K562 (cell line): ENCODE measurements at regions not wholly inside any gene's neighbourhood (a gene's known extent, or its start where the extent isn't known, plus 50 kb on each side); places are given as distances from the start of the nearest gene placed in this dataset.

Experiments used
- ATAC-seq: fragments of 200-7000 bp; cut with Tn5 transposase; 3 replicates; pipeline ENCODE4 v1.9.1; 2020; ENCODE audit warnings: moderate library complexity
- BruUV-seq: library from RNA; stranded (reverse); fragments of 400-500 nt; replicated peaks from 2 replicates; lab custom pipeline; 2021; lab: Mats Ljungman, UMichigan
- CTCF ChIA-PET: fragments of 300-600 bp; formaldehyde crosslinking; extraction: SDS; loops from one replicate; lab custom pipeline; 2021; ENCODE audit warnings: low intra/inter-chr PET ratio; lab: Yijun Ruan, JAX
- POLR2A ChIA-PET: fragments of 300-600, 350-650 bp; sonication (Branson Sonifier 250); formaldehyde crosslinking; extraction: SDS; loops from one replicate; lab custom pipeline; 2021; ENCODE audit warnings: antibody characterized with exemption, inconsistent platforms; lab: Yijun Ruan, JAX
- DNase-seq, 4 experiments: peaks; one replicate each; pipeline versions ENCODE4 v3.0.0 to v3.0.0-alpha.2; 2011 to 2018; ENCODE audit warnings: low spot score in 3 of 4, mixed read lengths in 3 of 4; ENCODE audit errors: extremely low read depth in 1 of 4
- FAIRE-seq: peaks from 2 replicates; lab custom pipeline; 2011; peaks lifted over from hg19 to GRCh38; lab: Jason Lieb, UNC
- H2AFZ ChIP-seq: 2 replicates; pipeline ENCODE4 v1.6.0; 2011; ENCODE audit warnings: low read depth, low read length, control low read depth, inconsistent platforms
- H3K27ac ChIP-seq: fragments of 200-600 bp; 3 replicates; pipeline ENCODE4 v1.8.0; 2011; ENCODE audit warnings: low read depth, mild to moderate bottlenecking, control low read depth, inconsistent platforms, low read length, moderate library complexity, mixed read lengths; ENCODE audit errors: extremely low read depth
- H3K27me3 ChIP-seq, 2 experiments: fragments of 300-600 bp in 1 of 2; 2 replicates in 1 of 2; 3 replicates in 1 of 2; pipeline versions ENCODE4 v1.6.0 to v1.8.0; 2011; ENCODE audit warnings: inconsistent platforms in 2 of 2, low read length in 2 of 2, mild to moderate bottlenecking in 1 of 2, mixed read lengths in 1 of 2, moderate library complexity in 1 of 2; ENCODE audit not compliant: control insufficient read depth in 2 of 2, insufficient read depth in 2 of 2
- H3K36me3 ChIP-seq: fragments of 300-600 bp; 3 replicates; pipeline ENCODE4 v1.8.0; 2011; ENCODE audit warnings: mild to moderate bottlenecking, low read length, inconsistent platforms; ENCODE audit not compliant: control insufficient read depth, insufficient read depth
- H3K4me1 ChIP-seq, 2 experiments: fragments of 200-600 bp in 1 of 2; replicated peaks in 1 of 2; 2 replicates in 1 of 2; 3 replicates in 1 of 2; pipeline versions ENCODE4 v1.5.1 to v1.8.0; 2011; ENCODE audit warnings: inconsistent platforms in 2 of 2, low read length in 2 of 2, mild to moderate bottlenecking in 1 of 2, mixed read lengths in 1 of 2, moderate library complexity in 1 of 2; ENCODE audit not compliant: control insufficient read depth in 2 of 2, insufficient read depth in 2 of 2
- H3K4me2 ChIP-seq: 2 replicates; pipeline ENCODE4 v1.6.1; 2011; ENCODE audit warnings: low read length, control low read depth, inconsistent platforms, mixed read lengths; ENCODE audit not compliant: insufficient read depth
- H3K4me3 ChIP-seq: fragments of 200-600 bp; sonication (generic), shearing (Covaris generic); 2 replicates; pipeline ENCODE4 v1.5.1; 2016; ENCODE audit warnings: control low read depth, inconsistent platforms
- H3K79me2 ChIP-seq: fragments of 200-600 bp; 3 replicates; pipeline ENCODE4 v1.8.0; 2011; ENCODE audit warnings: low read length, inconsistent platforms; ENCODE audit not compliant: control insufficient read depth, insufficient read depth
- H3K9ac ChIP-seq, 2 experiments: 2 replicates each; pipeline versions ENCODE4 v1.6.0 to v1.6.1; 2011; ENCODE audit warnings: low read depth in 2 of 2, low read length in 2 of 2, control low read depth in 1 of 2, inconsistent platforms in 1 of 2, mild to moderate bottlenecking in 1 of 2, mixed read lengths in 1 of 2; ENCODE audit not compliant: insufficient read depth in 1 of 2
- H3K9me1 ChIP-seq: one replicate; pipeline ENCODE4 v1.6.0; 2011; ENCODE audit warnings: inconsistent platforms, mild to moderate bottlenecking, low read length, moderate library complexity; ENCODE audit not compliant: control insufficient read depth, insufficient read depth
- H3K9me3 ChIP-seq: replicated peaks from 2 replicates; pipeline ENCODE4 v1.5.1; 2011; ENCODE audit warnings: low read depth, low read length, inconsistent platforms; ENCODE audit not compliant: control insufficient read depth, insufficient read depth
- H4K20me1 ChIP-seq: replicated peaks from 2 replicates; pipeline ENCODE4 v1.6.1; 2011; ENCODE audit warnings: low read length, inconsistent platforms, mixed read lengths; ENCODE audit not compliant: control insufficient read depth, insufficient read depth
- E2F1 ChIP-seq: sonication (generic); formaldehyde crosslinking; IDR thresholded peaks from 2 replicates; pipeline ENCODE4 v1.8.1; 2023; ENCODE audit warnings: mild to moderate bottlenecking, missing genetic modification reagents, moderate library complexity
- MIER1 ChIP-seq: fragments of 450-650 bp; IDR thresholded peaks from 2 replicates; pipeline ENCODE4 v1.6.1; 2016; ENCODE audit warnings: antibody characterized with exemption, mild to moderate bottlenecking, low read depth
- PATZ1 ChIP-seq: fragments of 250-450 bp; sonication (Bioruptor Pico); IDR thresholded peaks from 2 replicates; pipeline ENCODE4 v1.5.0; 2020; ENCODE audit warnings: mild to moderate bottlenecking, borderline replicate concordance
- ZNF696 ChIP-seq: fragments of 250-450 bp; sonication (Bioruptor Pico); conservative IDR thresholded peaks from 2 replicates; pipeline ENCODE4 v1.4.0; 2020; ENCODE audit warnings: mild to moderate bottlenecking, moderate library complexity
- WGBS: fragments of 100-300 bp; shearing (Covaris generic); methylation state at CpG from one replicate; pipeline ENCODE4 v1.1.6; 2016; ENCODE audit warnings: low coverage, mixed read lengths; ENCODE audit not compliant: insufficient coverage; ENCODE audit errors: missing lambda C conversion rate; 5-methylcytosine and 5-hydroxymethylcytosine counted together
- in situ Hi-C: fragments of 300-500 bp; cut with MboI; formaldehyde crosslinking; loops from 4 replicates; pipeline ENCODE4 v1.15.0; 2018; ENCODE audit warnings: inconsistent platforms, mixed read lengths
- intact Hi-C: fragments of 100-400 bp; cut with micrococcal nuclease; formaldehyde crosslinking; loops from 2 replicates; pipeline ENCODE4 v1.14.2; 2022
- TF ChIP-seq, protein P1 (sequence below): IDR thresholded peaks from 2 replicates; pipeline ENCODE4 v1.6.1; 2014; ENCODE audit warnings: antibody characterized with exemption
- TF ChIP-seq, protein P2 (sequence below): sonication (generic); formaldehyde crosslinking; IDR thresholded peaks from 2 replicates; pipeline ENCODE4 v1.8.1; 2023; ENCODE audit warnings: missing genetic modification reagents, mild to moderate bottlenecking, borderline replicate concordance
- TF ChIP-seq, protein P3 (sequence below): sonication (generic); formaldehyde crosslinking; IDR thresholded peaks from 2 replicates; pipeline ENCODE4 v1.8.0; 2023; ENCODE audit warnings: mild to moderate bottlenecking, missing genetic modification reagents

- in situ Hi-C loops (no loop called here), intact Hi-C loops (no loop called here)
- H3K9me3 ChIP-seq = no peaks in the 10 kb centered on the region
- POLR2A ChIA-PET = no interaction called here
- H2AFZ ChIP-seq = no peak overlapping the region
- no peak overlapping the region for H3K4me2 ChIP-seq
- no peaks in the 10 kb centered on the region for H3K27me3 ChIP-seq
- no peak for FAIRE-seq
- no peak overlapping the region for H3K9ac ChIP-seq
- 0% methylated on average over 2 of the region's 2 CpGs for WGBS
- no peaks in the 10 kb centered on the region for H3K4me1 ChIP-seq
- BruUV-seq = no TSS peak
- TF ChIP-seq PATZ1 (no peak), E2F1 (CRISPR knock-in tag) (no peak), ZNF696 (CRISPR knock-in tag) (no peak), MIER1 (no peak)
- TF ChIP-seq, protein P1, sequence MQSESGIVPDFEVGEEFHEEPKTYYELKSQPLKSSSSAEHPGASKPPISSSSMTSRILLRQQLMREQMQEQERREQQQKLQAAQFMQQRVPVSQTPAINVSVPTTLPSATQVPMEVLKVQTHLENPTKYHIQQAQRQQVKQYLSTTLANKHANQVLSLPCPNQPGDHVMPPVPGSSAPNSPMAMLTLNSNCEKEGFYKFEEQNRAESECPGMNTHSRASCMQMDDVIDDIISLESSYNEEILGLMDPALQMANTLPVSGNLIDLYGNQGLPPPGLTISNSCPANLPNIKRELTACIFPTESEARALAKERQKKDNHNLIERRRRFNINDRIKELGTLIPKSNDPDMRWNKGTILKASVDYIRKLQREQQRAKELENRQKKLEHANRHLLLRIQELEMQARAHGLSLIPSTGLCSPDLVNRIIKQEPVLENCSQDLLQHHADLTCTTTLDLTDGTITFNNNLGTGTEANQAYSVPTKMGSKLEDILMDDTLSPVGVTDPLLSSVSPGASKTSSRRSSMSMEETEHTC = no peak
- TF ChIP-seq, protein P2, sequence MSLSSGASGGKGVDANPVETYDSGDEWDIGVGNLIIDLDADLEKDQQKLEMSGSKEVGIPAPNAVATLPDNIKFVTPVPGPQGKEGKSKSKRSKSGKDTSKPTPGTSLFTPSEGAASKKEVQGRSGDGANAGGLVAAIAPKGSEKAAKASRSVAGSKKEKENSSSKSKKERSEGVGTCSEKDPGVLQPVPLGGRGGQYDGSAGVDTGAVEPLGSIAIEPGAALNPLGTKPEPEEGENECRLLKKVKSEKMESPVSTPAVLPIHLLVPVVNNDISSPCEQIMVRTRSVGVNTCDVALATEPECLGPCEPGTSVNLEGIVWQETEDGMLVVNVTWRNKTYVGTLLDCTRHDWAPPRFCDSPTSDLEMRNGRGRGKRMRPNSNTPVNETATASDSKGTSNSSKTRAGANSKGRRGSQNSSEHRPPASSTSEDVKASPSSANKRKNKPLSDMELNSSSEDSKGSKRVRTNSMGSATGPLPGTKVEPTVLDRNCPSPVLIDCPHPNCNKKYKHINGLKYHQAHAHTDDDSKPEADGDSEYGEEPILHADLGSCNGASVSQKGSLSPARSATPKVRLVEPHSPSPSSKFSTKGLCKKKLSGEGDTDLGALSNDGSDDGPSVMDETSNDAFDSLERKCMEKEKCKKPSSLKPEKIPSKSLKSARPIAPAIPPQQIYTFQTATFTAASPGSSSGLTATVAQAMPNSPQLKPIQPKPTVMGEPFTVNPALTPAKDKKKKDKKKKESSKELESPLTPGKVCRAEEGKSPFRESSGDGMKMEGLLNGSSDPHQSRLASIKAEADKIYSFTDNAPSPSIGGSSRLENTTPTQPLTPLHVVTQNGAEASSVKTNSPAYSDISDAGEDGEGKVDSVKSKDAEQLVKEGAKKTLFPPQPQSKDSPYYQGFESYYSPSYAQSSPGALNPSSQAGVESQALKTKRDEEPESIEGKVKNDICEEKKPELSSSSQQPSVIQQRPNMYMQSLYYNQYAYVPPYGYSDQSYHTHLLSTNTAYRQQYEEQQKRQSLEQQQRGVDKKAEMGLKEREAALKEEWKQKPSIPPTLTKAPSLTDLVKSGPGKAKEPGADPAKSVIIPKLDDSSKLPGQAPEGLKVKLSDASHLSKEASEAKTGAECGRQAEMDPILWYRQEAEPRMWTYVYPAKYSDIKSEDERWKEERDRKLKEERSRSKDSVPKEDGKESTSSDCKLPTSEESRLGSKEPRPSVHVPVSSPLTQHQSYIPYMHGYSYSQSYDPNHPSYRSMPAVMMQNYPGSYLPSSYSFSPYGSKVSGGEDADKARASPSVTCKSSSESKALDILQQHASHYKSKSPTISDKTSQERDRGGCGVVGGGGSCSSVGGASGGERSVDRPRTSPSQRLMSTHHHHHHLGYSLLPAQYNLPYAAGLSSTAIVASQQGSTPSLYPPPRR (CRISPR knock-in tag) = no peak
- TF ChIP-seq, protein P3, sequence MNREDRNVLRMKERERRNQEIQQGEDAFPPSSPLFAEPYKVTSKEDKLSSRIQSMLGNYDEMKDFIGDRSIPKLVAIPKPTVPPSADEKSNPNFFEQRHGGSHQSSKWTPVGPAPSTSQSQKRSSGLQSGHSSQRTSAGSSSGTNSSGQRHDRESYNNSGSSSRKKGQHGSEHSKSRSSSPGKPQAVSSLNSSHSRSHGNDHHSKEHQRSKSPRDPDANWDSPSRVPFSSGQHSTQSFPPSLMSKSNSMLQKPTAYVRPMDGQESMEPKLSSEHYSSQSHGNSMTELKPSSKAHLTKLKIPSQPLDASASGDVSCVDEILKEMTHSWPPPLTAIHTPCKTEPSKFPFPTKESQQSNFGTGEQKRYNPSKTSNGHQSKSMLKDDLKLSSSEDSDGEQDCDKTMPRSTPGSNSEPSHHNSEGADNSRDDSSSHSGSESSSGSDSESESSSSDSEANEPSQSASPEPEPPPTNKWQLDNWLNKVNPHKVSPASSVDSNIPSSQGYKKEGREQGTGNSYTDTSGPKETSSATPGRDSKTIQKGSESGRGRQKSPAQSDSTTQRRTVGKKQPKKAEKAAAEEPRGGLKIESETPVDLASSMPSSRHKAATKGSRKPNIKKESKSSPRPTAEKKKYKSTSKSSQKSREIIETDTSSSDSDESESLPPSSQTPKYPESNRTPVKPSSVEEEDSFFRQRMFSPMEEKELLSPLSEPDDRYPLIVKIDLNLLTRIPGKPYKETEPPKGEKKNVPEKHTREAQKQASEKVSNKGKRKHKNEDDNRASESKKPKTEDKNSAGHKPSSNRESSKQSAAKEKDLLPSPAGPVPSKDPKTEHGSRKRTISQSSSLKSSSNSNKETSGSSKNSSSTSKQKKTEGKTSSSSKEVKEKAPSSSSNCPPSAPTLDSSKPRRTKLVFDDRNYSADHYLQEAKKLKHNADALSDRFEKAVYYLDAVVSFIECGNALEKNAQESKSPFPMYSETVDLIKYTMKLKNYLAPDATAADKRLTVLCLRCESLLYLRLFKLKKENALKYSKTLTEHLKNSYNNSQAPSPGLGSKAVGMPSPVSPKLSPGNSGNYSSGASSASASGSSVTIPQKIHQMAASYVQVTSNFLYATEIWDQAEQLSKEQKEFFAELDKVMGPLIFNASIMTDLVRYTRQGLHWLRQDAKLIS (CRISPR knock-in tag) = no peak
- no peaks in the 10 kb centered on the region for H3K36me3 ChIP-seq
- no peaks in the 10 kb centered on the region for H3K9me1 ChIP-seq
- DNase-seq = no peak
- H3K4me3 ChIP-seq = no peak overlapping the region
- no peak for ATAC-seq
- H3K27ac ChIP-seq = no peak overlapping the region
- CTCF ChIA-PET = no interaction called here
- H4K20me1 ChIP-seq = no peaks in the 10 kb centered on the region
- no peaks in the 10 kb centered on the region for H3K79me2 ChIP-seq
These were observed 701.8 kb upstream of the TENM3 start for GRCh38 chr4:181541396-181541795.
